ENCODE measurements at regions not wholly inside any gene's neighbourhood (a gene's known extent, or its start where the extent isn't known, plus 50 kb on each side); places are given as distances from the start of the nearest gene placed in this dataset.
A peak's percentile ranks its signal among the peaks of the same experiment; 100 is the strongest.
"Not testable (repeated sequence)": the region's sequence is repeated elsewhere in the genome, so short reads cannot be mapped to it uniquely, and the experiment has no call there.

GRCh38 chr1:241447031-241447644 is 72.4 kb downstream of the FH start:
- no peak for DNase-seq (ENCODE audit: low spot score)

GRCh38 chr1:241444836-241445235 is 74.7 kb downstream of the FH start:
- DNase-seq (ENCODE audit: low spot score): no peak

GRCh38 chr1:241443561-241443960 is 76.0 kb downstream of the FH start:
- no peak for DNase-seq (ENCODE audit: low spot score)

GRCh38 chr1:241442686-241443085 is 76.9 kb downstream of the FH start:
- no peak for DNase-seq (ENCODE audit: low spot score)

- no peak for DNase-seq (ENCODE audit: low spot score)
Observed at GRCh38 chr1:241440904-241441303, 78.7 kb downstream of the FH start.

- DNase-seq (ENCODE audit: low spot score): not testable (repeated sequence)
Observed at GRCh38 chr1:241438686-241439085, 80.9 kb downstream of the FH start.

DNA sequence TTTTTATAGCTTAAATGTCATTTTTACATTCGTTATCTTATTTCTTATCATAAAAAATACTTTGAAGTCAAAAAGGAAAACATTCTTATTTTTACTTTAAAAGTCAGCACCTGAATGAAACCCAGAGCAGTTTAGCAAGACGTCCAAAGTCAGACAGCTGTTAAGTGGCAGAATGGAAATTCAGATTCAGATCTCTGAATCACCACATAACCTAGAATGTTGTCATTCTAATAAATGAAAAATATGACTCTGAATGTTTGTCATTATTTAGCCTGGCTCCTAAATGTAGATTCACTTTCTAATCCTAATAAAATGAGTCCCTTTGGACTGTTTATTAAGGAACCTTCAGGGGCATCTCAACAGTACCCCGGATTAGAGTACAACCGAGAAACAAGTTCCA is 75.2 kb upstream of the RGS7 start:
- DNase-seq (ENCODE audit: low spot score): no peak

GRCh38 chr1:241425091-241425490 is 68.1 kb upstream of the RGS7 start:
- DNase-seq (ENCODE audit: low spot score): not testable (repeated sequence)

- peak; percentile 41 for DNase-seq (ENCODE audit: low spot score)
Observed at GRCh38 chr1:241424480-241424971, 67.5 kb upstream of the RGS7 start.

DNA sequence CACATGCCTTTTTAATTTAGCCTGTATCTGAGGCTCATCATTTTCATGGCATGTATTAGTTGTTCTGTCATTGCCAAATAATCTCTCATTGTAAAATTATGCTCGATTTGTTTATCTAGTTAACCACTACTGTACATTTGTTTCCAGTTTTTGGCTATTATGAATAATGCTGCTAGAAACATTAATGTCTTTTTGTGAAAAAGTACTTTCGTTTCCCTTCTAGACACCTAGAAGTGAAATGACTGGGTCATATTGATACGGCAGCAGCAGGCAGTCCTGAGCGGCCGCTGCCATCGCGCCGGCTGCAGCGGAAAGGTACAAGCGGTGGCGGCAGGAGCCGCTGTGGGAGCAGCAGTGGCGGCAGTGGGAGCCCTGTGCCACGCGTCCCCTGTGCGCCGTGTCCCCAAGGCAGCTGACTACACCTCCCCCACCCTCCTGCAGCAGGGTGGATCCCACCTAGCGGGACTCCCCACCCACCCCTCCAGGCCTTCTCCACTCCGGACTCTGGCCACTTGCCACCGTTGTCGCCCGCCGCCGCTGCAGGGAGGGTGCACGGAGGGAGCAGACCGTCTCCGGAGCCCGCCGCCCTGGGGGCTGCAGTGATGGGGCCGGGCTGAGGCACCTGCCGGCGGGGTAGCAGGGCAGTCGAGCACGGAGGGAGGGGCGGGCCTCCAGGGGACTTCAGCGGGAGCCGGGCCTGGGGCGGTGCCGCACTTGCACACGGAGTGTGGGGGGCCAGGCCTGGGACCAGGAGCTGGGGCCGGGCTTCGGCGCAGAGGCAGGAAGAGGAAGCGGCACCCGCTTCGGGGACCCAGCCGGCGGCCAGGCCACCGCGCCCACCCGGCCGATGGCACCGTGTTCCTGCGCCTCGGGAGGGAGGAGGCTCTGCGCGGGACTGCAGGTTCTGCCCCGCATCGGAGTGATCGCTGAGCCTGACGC is 66.8 kb upstream of the RGS7 start:
- peak; percentile 80 for DNase-seq (ENCODE audit: low spot score)

GRCh38 chr1:241422470-241422869 is 65.5 kb upstream of the RGS7 start:
- no peak for DNase-seq (ENCODE audit: low spot score)

DNA sequence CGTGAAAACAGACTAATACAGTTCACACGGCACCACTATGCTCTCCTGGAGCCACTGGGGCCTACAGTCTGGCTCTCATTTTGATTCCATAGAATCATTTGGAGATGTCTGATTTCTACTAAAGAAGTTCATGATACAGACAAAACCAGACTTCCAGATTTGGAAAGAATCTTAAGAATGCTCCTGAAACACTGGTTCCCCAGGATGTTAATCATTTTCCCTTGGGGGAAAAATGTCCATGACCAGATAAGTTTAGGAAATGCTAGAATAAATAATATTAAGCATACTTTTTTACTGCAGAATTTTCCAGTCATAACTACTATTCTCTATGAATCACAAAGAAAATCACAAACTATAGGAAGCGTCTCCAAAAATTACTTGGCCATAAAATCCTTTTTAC is 63.0 kb upstream of the RGS7 start:
- no peak for DNase-seq (ENCODE audit: low spot score)

GRCh38 chr1:241417258-241417657 is 60.3 kb upstream of the RGS7 start:
- DNase-seq (ENCODE audit: low spot score): no peak

- no peak for DNase-seq (ENCODE audit: low spot score)
Observed at GRCh38 chr1:241413974-241414373, 57.0 kb upstream of the RGS7 start.

GRCh38 chr1:241413386-241413785 is 56.4 kb upstream of the RGS7 start:
- no peak for DNase-seq (ENCODE audit: low spot score)

DNA sequence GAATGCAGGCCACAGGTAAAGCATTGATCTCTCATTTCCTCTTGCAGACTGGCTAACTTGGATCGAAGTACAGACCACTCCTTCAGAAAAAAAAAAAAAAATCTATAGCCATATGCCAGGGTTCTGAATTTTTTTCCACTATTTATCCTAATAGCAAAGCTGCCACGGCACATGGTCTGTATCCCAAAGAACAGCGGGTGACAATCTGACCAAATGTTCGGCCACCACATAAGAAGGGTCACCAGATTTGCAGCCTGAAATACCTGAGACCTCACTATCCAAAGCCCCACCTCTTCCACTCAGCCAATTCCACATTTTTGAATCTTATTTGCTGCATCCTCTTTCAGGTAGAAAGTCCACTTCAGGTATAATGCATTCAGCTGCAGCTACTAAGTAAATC is 55.6 kb upstream of the RGS7 start:
- no peak for DNase-seq (ENCODE audit: low spot score)

DNA sequence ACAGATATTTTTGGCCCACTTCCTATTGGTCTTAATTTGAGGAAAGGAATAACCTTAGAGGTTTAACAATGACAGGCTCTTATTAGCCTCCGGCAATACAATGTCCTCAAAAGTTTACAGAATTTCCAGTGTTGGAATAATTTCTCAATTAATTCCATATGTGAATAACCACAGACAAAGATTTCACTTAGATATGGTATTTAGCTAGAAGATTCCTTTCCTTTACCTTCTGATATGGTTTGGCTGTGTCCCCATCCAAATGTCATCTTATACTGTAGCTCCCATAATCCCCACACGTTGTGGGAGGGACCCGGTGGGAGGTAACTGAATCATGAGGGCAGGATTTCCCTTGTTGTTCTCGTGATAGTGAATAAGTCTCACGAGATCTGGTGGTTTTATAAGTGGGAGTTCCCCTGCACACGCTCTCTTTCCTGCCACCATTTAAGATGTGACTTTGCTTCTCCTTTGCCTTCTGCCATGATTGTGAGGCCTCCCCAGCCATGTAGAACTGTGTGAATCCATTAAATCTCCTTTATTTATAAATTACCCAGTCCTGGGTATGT is 54.9 kb upstream of the RGS7 start:
- DNase-seq (ENCODE audit: low spot score): no peak

DNA sequence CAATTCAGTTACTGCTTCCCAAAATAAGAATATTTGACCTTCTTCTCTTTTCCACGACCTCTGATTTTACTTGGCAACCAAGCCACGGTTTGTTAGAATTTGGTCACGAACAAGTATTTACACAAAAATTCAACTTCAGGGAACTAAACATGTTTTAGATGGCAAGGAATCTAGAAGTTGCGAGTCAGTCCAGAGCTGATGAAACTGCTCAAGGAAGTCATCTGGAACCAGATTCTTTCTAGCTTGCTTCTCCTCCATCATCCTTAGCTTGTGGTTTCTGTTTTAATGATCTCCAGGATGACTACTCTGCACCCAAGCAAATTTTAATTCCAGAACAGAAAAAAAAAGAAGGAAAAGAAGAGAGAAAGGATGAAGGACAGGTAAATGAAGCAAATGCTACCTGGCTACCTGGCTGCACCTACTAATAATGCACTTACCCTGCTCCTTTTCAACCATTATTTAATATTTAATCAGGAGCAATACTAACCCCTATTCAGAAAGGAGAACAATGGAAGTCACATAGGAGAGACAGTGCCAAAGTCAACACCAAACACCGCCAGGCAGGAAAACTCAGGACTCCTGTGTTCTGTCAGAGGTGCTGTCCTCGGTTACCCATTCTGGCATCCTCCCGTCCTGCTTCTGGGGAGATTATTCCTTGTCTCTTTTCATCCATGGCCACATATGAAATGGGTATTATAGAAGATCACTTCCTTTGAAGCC is 54.2 kb upstream of the RGS7 start:
- DNase-seq (ENCODE audit: low spot score): no peak

DNA sequence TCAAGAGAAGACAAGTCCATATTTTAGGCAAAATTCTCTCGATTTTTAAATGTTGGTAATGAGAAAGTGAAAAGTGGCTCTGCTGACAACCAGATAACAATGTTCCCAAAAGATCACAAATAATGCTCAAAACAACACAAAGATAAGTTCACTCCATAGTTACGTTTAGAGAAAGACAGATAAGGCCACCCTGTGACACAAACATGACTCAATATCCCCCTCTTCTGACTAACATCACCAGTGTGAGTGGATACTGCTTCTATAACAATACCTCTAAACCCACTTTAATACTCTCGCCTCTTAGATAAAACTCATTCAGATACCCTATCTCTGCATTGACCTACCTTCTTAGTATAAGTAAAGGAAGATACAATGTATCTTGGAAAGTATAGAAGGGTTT is 51.2 kb upstream of the RGS7 start:
- peak; percentile 47 for DNase-seq (ENCODE audit: low spot score)
